Activated naive CD4-positive, alpha-beta T cell treated with anti-CD3 and anti-CD28 coated beads, Interleukin-2, amount 50 U/mL, for 24 hours (primary cell): ENCODE measurements at regions not wholly inside any gene's neighbourhood (a gene's known extent, or its start where the extent isn't known, plus 50 kb on each side); places are given as distances from the start of the nearest gene placed in this dataset.

Experiments
- H3K27ac Mint-ChIP-seq: one replicate; pipeline ENCODE4 v1.8.0; 2021; ENCODE audit warnings: mild to moderate bottlenecking, mixed read lengths
- H3K27me3 Mint-ChIP-seq: one replicate; pipeline ENCODE4 v1.8.0; 2021; ENCODE audit warnings: mixed read lengths
- H3K36me3 Mint-ChIP-seq: one replicate; pipeline ENCODE4 v1.8.0; 2021; ENCODE audit warnings: mixed read lengths
- H3K4me1 Mint-ChIP-seq: one replicate; pipeline ENCODE4 v1.8.0; 2021; ENCODE audit warnings: mixed read lengths
- H3K4me3 Mint-ChIP-seq: one replicate; pipeline ENCODE4 v1.8.0; 2021; ENCODE audit warnings: mild to moderate bottlenecking, mixed read lengths
- H3K9me3 Mint-ChIP-seq: one replicate; pipeline ENCODE4 v1.8.0; 2021; ENCODE audit warnings: mixed read lengths

DNA sequence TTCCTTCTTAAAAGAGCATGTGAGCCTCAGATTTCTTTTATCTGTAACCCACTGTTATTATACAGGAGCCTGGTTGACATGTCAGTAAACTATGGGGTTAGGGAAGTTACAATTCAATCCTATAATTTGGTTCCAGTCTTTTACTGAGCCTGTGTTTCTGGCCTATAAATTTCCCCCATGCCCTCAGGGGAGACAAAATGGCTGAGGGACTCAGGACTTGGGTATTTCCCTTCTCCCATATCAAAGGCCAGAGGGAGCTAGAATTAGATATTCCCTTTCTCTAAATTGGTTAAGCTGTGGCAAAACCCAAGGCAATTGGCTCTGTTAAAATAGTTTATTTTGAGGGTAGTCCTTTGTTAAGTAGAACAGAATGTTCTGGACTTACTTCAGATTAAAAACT is 823.2 kb downstream of the TLE1 start:
- H3K36me3 Mint-ChIP-seq = no peaks in the 10 kb centered on the region
- H3K4me3 Mint-ChIP-seq = no peak overlapping the region
- no peaks in the 10 kb centered on the region for H3K27me3 Mint-ChIP-seq
- H3K9me3 Mint-ChIP-seq = peaks cover 19% of the 10 kb centered on the region
- no peaks in the 10 kb centered on the region for H3K4me1 Mint-ChIP-seq
- no peak overlapping the region for H3K27ac Mint-ChIP-seq

DNA sequence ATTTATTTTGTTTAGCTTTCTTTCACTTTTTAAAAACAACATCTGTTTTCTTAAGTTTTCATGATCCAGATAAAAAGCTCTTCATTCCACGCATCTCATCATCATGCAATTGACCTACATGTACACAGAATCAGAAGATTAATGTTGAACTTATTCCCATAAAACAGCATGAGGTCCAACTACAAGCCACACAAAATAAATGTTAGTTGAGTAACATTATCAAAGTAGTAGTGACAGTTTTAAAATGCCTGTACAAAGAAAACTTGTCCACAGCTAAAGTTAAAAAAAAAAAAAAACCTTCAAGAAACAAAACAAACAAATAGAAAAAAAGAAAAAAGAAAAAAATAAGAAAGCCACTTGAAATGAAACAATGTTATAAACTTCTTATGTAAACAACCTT is 846.3 kb downstream of the TLE1 start:
- Mint-ChIP-seq H3K4me1 (no peaks in the 10 kb centered on the region), H3K4me3 (no peak overlapping the region), H3K27ac (no peak overlapping the region), H3K36me3 (no peaks in the 10 kb centered on the region), H3K9me3 (peaks cover 6% of the 10 kb centered on the region), H3K27me3 (no peaks in the 10 kb centered on the region)

DNA sequence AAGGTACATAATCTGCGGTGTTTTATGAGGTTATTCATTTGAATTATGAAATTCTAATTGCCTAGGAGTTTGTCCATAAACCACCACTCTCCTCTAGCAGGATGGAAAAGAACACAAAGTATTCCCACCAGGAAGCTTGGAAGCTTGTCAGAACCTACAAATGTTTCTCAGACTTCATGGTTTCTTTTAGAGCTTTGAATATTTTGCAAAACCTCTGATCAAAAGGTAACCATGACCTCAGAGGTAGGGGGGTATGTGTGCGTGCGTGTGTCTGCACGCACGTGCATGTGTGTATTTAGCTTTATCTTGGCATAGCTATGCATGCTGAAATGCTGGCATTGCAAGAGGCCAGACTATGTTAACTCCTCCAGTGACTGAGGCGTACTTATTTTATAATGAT is 847.0 kb downstream of the TLE1 start:
- Mint-ChIP-seq H3K9me3 (no peaks in the 10 kb centered on the region), H3K4me3 (no peak overlapping the region), H3K36me3 (no peaks in the 10 kb centered on the region)

GRCh38 chr9:80841888-80842287 is 847.5 kb downstream of the TLE1 start:
- no peaks in the 10 kb centered on the region for H3K27me3 Mint-ChIP-seq
- H3K36me3 Mint-ChIP-seq = no peaks in the 10 kb centered on the region
- H3K4me3 Mint-ChIP-seq = no peak overlapping the region
- no peaks in the 10 kb centered on the region for H3K4me1 Mint-ChIP-seq
- no peaks in the 10 kb centered on the region for H3K9me3 Mint-ChIP-seq
- no peak overlapping the region for H3K27ac Mint-ChIP-seq

More for the DNA sequence above, 847.0 kb downstream of the TLE1 start:
- Mint-ChIP-seq H3K4me1 (no peaks in the 10 kb centered on the region), H3K27ac (no peak overlapping the region), H3K27me3 (no peaks in the 10 kb centered on the region)

GRCh38 chr9:80839821-80840675 is 849.3 kb downstream of the TLE1 start:
- H3K27ac Mint-ChIP-seq = no peak overlapping the region
- peaks cover 2% of the 10 kb centered on the region for H3K9me3 Mint-ChIP-seq
- H3K4me3 Mint-ChIP-seq = no peak overlapping the region
- no peaks in the 10 kb centered on the region for H3K4me1 Mint-ChIP-seq
- H3K27me3 Mint-ChIP-seq = no peaks in the 10 kb centered on the region
- no peaks in the 10 kb centered on the region for H3K36me3 Mint-ChIP-seq

DNA sequence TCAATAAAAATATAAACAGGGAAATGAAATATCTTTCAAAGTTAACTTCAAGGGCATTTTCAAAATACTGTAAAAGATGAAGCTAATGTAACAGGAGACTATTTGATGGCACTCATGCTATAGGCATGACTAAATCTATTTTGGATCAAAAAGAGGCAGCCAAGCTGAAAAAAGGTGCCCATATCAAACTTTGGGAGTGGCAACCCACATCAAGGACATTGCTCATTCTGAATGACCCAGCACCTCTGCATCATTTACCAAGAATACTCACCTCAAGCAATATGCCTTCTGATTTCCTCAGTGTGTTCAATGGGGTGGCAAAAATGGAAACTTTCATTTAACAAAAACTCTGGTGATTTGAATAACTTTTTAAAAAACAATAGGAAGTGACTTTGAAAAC is 853.3 kb downstream of the TLE1 start:
- Mint-ChIP-seq H3K4me1 (no peaks in the 10 kb centered on the region), H3K9me3 (peaks cover 9% of the 10 kb centered on the region), H3K27ac (no peak overlapping the region), H3K36me3 (no peaks in the 10 kb centered on the region), H3K27me3 (no peaks in the 10 kb centered on the region), H3K4me3 (no peak overlapping the region)

DNA sequence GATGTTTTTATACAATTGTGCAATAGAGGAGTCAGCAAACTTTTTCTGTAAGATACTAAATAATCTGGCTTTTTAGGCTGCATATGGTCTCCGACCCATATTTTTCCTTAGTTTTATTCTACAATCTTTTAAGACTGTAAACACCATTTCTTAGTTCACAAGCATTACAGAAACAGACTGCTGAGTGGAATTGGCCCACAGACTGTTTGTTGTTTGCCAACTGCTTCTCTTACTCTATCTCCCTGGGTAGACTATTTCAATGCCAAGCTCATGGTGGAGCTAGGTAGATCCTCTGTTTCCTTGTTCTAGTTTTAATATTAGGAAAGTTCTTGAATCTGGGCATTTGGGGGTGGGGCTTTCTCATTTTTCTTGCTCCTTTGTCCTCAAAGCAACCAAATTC is 857.6 kb downstream of the TLE1 start:
- Mint-ChIP-seq H3K4me3 (no peak overlapping the region), H3K27me3 (no peaks in the 10 kb centered on the region), H3K36me3 (no peaks in the 10 kb centered on the region), H3K27ac (no peak overlapping the region), H3K4me1 (no peaks in the 10 kb centered on the region), H3K9me3 (peaks cover 20% of the 10 kb centered on the region)

DNA sequence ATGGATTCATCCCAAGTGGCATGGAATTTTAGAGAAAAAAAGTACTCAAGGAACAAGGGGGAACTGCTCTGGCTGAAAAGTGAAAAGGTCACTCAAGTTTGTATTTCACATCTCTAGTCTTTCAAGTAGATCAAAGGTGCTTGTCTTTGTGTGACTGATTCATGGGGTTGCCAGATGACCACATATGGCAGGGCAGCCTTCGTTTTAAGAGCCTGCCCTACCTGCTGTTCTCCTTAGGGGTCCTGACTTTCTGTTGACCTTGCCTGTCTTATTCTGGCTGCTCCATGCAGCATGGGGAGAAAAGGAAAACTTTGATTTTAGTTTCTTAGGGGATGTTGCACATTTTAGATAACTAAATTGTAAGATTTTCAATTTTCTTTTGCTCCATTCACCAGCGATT is 877.7 kb downstream of the TLE1 start:
- Mint-ChIP-seq H3K4me1 (no peaks in the 10 kb centered on the region), H3K36me3 (no peaks in the 10 kb centered on the region), H3K27me3 (no peaks in the 10 kb centered on the region), H3K27ac (no peak overlapping the region), H3K4me3 (no peak overlapping the region), H3K9me3 (no peaks in the 10 kb centered on the region)

DNA sequence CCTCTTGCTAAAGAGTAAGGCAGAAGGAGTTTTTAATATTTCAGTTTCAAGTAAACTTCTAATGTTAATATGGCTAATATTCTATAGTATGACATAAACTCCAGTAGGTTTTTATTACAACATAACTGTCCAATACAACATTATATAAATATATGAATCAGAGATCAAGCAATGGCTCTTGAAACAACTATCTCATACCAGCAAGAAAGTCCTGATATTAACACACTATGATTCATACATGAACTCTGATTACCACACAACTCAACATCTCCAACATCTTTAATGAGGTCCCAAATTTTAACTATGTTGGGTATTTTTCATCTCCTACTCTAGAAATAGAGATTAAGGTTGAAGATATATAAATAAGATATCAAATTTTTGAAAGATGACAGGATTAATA is 878.3 kb downstream of the TLE1 start:
- H3K4me1 Mint-ChIP-seq = no peaks in the 10 kb centered on the region
- H3K27me3 Mint-ChIP-seq = no peaks in the 10 kb centered on the region
- H3K4me3 Mint-ChIP-seq = no peak overlapping the region
- no peaks in the 10 kb centered on the region for H3K9me3 Mint-ChIP-seq
- H3K27ac Mint-ChIP-seq = no peak overlapping the region
- no peaks in the 10 kb centered on the region for H3K36me3 Mint-ChIP-seq

- Mint-ChIP-seq H3K27me3 (no peaks in the 10 kb centered on the region), H3K36me3 (no peaks in the 10 kb centered on the region), H3K4me3 (no peak overlapping the region), H3K27ac (no peak overlapping the region), H3K4me1 (no peaks in the 10 kb centered on the region), H3K9me3 (no peaks in the 10 kb centered on the region)
Observed at GRCh38 chr9:80806671-80807070, 882.7 kb downstream of the TLE1 start.

- no peak overlapping the region for H3K4me3 Mint-ChIP-seq
- no peaks in the 10 kb centered on the region for H3K36me3 Mint-ChIP-seq
- no peaks in the 10 kb centered on the region for H3K9me3 Mint-ChIP-seq
- H3K27ac Mint-ChIP-seq = no peak overlapping the region
- H3K27me3 Mint-ChIP-seq = no peaks in the 10 kb centered on the region
- H3K4me1 Mint-ChIP-seq = no peaks in the 10 kb centered on the region
Observed at GRCh38 chr9:80804873-80805272, 884.5 kb downstream of the TLE1 start.

- no peaks in the 10 kb centered on the region for H3K4me1 Mint-ChIP-seq
- no peaks in the 10 kb centered on the region for H3K9me3 Mint-ChIP-seq
- no peak overlapping the region for H3K4me3 Mint-ChIP-seq
- H3K27ac Mint-ChIP-seq = no peak overlapping the region
- H3K36me3 Mint-ChIP-seq = no peaks in the 10 kb centered on the region
- H3K27me3 Mint-ChIP-seq = no peaks in the 10 kb centered on the region
Observed at GRCh38 chr9:80797831-80798688, 891.3 kb downstream of the TLE1 start.

GRCh38 chr9:80797101-80797829 is 892.1 kb downstream of the TLE1 start:
- Mint-ChIP-seq H3K27me3 (no peaks in the 10 kb centered on the region), H3K4me3 (no peak overlapping the region), H3K36me3 (no peaks in the 10 kb centered on the region), H3K27ac (no peak overlapping the region), H3K9me3 (no peaks in the 10 kb centered on the region), H3K4me1 (no peaks in the 10 kb centered on the region)

DNA sequence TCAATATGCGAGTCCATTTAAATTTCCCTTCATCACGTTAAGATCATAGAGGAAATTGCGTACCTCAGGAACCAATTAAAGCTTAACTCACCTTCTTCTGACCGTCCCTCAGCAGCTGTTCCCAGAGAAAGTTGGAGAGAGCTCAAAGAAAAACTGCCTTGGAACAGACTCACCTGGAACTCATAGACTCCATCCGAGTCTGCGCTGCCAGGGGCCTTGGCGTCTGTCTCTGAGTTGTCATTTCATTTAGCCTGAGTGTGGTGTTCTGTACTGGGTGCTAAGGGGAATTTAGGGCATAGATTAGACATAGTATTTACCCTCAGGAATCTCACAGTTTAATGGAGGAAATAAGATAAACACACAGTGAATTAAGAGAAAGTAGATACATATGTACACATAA is 892.7 kb downstream of the TLE1 start:
- no peaks in the 10 kb centered on the region for H3K4me1 Mint-ChIP-seq
- no peaks in the 10 kb centered on the region for H3K9me3 Mint-ChIP-seq
- H3K27me3 Mint-ChIP-seq = no peaks in the 10 kb centered on the region
- no peaks in the 10 kb centered on the region for H3K36me3 Mint-ChIP-seq
- no peak overlapping the region for H3K4me3 Mint-ChIP-seq
- H3K27ac Mint-ChIP-seq = no peak overlapping the region

GRCh38 chr9:80794197-80794596 is 895.1 kb downstream of the TLE1 start:
- H3K27ac Mint-ChIP-seq = no peak overlapping the region
- no peaks in the 10 kb centered on the region for H3K4me1 Mint-ChIP-seq
- no peaks in the 10 kb centered on the region for H3K36me3 Mint-ChIP-seq
- no peaks in the 10 kb centered on the region for H3K27me3 Mint-ChIP-seq
- no peak overlapping the region for H3K4me3 Mint-ChIP-seq
- no peaks in the 10 kb centered on the region for H3K9me3 Mint-ChIP-seq

- Mint-ChIP-seq H3K27me3 (no peaks in the 10 kb centered on the region), H3K36me3 (no peaks in the 10 kb centered on the region), H3K27ac (no peak overlapping the region), H3K4me1 (no peaks in the 10 kb centered on the region), H3K9me3 (no peaks in the 10 kb centered on the region), H3K4me3 (no peak overlapping the region)
Observed at GRCh38 chr9:80793706-80794105, 895.6 kb downstream of the TLE1 start.
